T47D (cell line): ENCODE measurements at regions not wholly inside any gene's neighbourhood (a gene's known extent, or its start where the extent isn't known, plus 50 kb on each side); places are given as distances from the start of the nearest gene placed in this dataset.
"Not testable (repeated sequence)": the region's sequence is repeated elsewhere in the genome, so short reads cannot be mapped to it uniquely, and the experiment has no call there.

Experiments
- DNase-seq, 2 experiments: peaks; one replicate each; pipeline versions ENCODE4 v3.0.0 to v3.0.0-alpha.2; 2011 to 2012; ENCODE audit warnings: low read depth in 1 of 2, low spot score in 1 of 2
- JUND ChIP-seq: IDR thresholded peaks from 2 replicates; pipeline ENCODE4 v1.6.1; 2012; ENCODE audit warnings: low read depth
- in situ Hi-C: cut with HindIII; loops from 2 replicates; pipeline ENCODE4 v1.10.0; 2016; ENCODE audit warnings: low sequenced_read_pairs, low pct_unique_long_range_greater_than_20kb

- in situ Hi-C loops = no loop called here
- no peak for DNase-seq
- TF ChIP-seq JUND = no peak
These were observed 59.7 kb downstream of the HMGB3 start for GRCh38 chrX:151042842-151043241.

DNA sequence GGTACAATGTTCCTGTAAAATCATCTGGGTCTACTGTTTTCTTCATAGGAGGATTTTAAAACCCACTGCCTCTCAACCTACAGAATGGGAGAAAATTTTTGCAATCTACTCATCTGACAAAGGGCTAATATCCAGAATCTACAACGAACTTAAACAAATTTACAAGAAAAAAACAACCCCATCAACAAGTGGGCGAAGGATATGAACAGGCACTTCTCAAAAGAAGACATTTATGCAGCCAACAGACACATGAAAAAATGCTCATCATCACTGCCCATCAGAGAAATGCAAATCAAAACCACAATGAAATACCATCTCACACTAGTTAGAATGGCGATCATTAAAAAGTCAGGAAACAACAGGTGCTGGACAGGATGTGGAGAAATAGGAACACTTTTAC is 83.2 kb downstream of the HMGB3 start:
- in situ Hi-C loops = not testable (repeated sequence)

DNA sequence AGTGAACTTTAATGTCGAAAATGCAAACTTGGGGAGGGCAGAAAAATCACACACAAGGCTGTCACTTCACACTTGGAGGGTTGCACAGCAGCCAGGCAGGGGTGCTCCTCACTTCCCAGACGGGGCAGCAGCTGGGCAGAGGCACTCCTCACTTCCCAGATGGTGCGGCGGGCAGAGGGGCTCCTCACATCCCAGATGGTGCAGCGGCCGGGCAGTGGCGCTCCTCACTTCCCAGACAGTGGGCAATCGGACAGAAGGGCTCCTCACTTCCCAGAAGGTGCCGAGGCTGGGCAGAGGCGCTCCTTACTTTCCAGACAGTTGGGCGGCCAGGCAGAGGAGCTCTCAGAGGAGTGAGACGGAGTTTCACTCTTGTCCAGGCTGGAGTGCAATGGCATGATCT is 90.6 kb downstream of the HMGB3 start:
- no peak for DNase-seq
- no peak for TF ChIP-seq JUND
- in situ Hi-C loops = no loop called here

More for the DNA sequence above, 83.2 kb downstream of the HMGB3 start:
- DNase-seq = not testable (repeated sequence)

- in situ Hi-C loops = no loop called here
- no peak for TF ChIP-seq JUND
These were observed 95.4 kb upstream of the GPR50 start for GRCh38 chrX:151081016-151081415.

DNA sequence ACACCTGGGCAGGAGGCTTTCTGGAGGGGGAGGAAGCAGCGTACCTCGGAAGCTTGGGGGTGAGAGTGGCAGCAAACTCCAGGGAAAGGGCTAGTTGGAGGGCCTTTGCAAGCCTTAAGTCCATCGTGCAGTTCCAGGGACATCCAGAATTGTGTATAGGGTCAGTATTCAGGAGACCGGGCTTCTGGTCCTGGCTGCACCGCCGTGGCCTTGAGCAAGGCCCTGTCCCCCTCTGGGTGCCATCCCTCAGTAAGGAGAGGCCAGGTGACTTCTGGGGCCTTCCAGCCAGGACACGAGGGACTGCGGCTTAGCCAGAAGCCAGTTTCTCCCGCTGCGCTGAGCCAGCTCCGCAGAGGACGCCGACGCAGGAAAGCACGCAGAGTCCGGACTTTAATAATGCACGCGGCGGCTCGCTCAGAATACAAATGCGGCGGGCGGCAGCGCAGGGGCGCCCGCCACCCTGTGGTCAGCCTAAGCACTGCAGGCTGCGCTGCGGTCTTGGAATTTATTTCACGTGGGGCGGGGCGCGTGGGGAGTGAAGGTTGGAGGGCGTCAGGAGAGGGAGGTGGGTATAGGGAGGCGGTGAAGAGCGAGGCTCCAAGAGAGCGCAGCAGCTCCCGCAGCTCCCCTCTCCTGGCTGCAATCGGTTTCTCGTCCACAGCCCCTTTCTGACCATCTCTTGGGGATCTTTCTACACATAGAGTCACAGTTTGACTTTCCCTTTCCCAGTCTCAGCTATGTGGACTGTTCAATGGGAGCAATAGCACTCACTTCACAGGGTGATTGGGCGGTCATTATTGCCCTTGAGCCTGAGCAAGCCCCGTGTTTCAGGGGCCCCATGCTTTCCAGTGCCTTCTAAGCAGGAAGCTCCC is 94.1 kb upstream of the GPR50 start:
- no peak for TF ChIP-seq JUND
- in situ Hi-C loops = no loop called here
- DNase-seq = peak; percentile 16 to 52

More at GRCh38 chrX:151081016-151081415, 95.4 kb upstream of the GPR50 start:
- DNase-seq = no peak

- in situ Hi-C loops = no loop called here
- no peak for DNase-seq
- no peak for TF ChIP-seq JUND
These were observed 91.9 kb upstream of the GPR50 start for GRCh38 chrX:151084454-151084853.

GRCh38 chrX:151085207-151085606 is 91.2 kb upstream of the GPR50 start:
- in situ Hi-C loops = no loop called here
- peak in 1 of 2 experiments; percentile 18 for DNase-seq
- no peak for TF ChIP-seq JUND

DNA sequence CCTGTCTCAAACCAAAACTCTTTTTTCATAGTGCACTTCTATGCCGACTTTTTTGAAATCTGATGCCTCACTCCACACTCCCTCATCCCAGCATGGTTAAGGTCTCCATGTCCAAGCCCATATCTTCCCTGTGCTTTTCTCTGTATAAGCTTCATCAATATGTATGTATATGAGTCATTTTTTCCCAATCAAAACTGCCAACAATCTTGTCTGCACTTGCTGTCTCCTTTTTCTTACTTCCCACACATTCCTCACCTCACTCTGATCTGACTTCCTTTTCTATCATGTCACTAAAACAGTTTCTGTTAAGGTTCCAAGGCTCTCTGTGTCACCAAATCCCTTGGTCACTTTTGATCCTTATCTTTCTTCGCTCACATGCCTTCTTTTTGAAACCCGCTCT is 88.2 kb upstream of the GPR50 start:
- no peak for DNase-seq
- in situ Hi-C loops = no loop called here
- no peak for TF ChIP-seq JUND

DNA sequence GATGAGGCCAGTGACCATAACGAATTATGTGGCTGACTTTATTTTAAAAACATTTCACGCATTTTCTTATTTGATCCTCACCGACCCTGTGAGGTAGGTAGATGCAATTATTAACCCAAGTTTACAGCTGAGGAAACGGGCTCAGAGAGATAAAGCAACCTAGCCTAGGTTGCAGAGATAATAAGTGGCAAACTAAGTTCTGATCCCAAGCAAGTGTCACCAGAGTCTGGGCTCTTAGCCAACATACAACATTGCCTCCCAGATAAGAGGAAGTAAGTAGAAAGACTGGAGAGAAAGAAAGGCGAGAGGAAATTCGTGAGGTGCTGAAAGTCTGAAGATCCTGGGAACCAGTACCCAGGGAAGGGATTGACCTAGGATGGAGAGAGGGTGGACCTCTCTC is 77.4 kb upstream of the GPR50 start:
- no peak for DNase-seq
- in situ Hi-C loops = no loop called here
- TF ChIP-seq JUND = no peak

DNA sequence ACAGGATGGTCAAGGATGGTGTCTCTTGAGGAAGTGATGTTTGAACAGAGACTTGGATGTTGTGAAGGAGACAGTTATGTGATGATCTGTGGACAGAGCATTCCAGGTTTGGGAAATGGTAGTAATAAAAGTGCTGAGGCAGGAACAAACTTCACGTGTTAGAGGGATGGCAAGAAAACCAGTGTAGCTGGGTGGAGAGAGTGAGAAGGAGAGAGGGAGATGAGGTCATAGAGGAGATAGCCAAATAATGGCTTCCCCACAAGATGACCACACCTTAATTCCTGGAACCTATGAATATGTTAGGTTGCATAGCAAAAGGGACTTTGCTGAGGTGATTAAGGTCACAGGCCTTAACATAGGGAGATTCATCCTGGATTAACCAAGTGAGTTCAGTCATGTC is 75.6 kb upstream of the GPR50 start:
- in situ Hi-C loops = no loop called here
- TF ChIP-seq JUND = no peak
- DNase-seq = no peak

- DNase-seq, in situ Hi-C loops: not testable (repeated sequence)
These were observed 63.2 kb upstream of the GPR50 start for GRCh38 chrX:151113200-151113599.
